Endothelial cell of umbilical vein (primary cell): ENCODE measurements at regions not wholly inside any gene's neighbourhood (a gene's known extent, or its start where the extent isn't known, plus 50 kb on each side); places are given as distances from the start of the nearest gene placed in this dataset.

Source experiments
- BruUV-seq: library from RNA; stranded (reverse); fragments of 400-500 nt; replicated peaks from 2 replicates; lab custom pipeline; 2021; lab: Mats Ljungman, UMichigan
- CTCF ChIA-PET: fragments of 300-600, 350-600 bp; sonication (Branson Sonifier 250); formaldehyde crosslinking; loops from one replicate; lab custom pipeline; 2021; ENCODE audit warnings: antibody characterized with exemption, inconsistent platforms; lab: Charles Lee
- POLR2A ChIA-PET: fragments of 300-600, 350-600 bp; sonication (Branson Sonifier 250); formaldehyde crosslinking; loops from one replicate; lab custom pipeline; 2021; ENCODE audit warnings: antibody characterized with exemption, inconsistent platforms; lab: Charles Lee
- DNase-seq: peaks from one replicate; pipeline ENCODE4 v3.0.0-alpha.2; 2011; ENCODE audit warnings: low read depth, low spot score
- FAIRE-seq: peaks from 2 replicates; lab custom pipeline; 2011; peaks lifted over from hg19 to GRCh38; lab: Jason Lieb, UNC
- H2AFZ ChIP-seq: 2 replicates; pipeline ENCODE4 v1.6.0; 2012; ENCODE audit warnings: low read depth, low read length, control low read depth, inconsistent platforms
- H3K27ac ChIP-seq: 2 replicates; pipeline ENCODE4 v1.5.1; 2011; ENCODE audit warnings: low read depth, mild to moderate bottlenecking, control low read depth, low read length, moderate library complexity; ENCODE audit not compliant: insufficient read depth
- H3K27me3 ChIP-seq, 2 experiments: 2 replicates each; pipeline versions ENCODE4 v1.6.0 to v1.6.1; 2011; ENCODE audit warnings: low read length in 2 of 2, mixed read lengths in 1 of 2; ENCODE audit not compliant: control insufficient read depth in 2 of 2, insufficient read depth in 2 of 2
- H3K36me3 ChIP-seq, 2 experiments: 2 replicates in 1 of 2; 3 replicates in 1 of 2; pipeline ENCODE4 v1.5.1; 2011; ENCODE audit warnings: low read length in 2 of 2, mild to moderate bottlenecking in 1 of 2, moderate library complexity in 1 of 2; ENCODE audit not compliant: control insufficient read depth in 2 of 2, insufficient read depth in 2 of 2; ENCODE audit errors: extremely low read depth in 1 of 2
- H3K4me1 ChIP-seq: 3 replicates; pipeline ENCODE4 v1.5.1; 2011; ENCODE audit warnings: mild to moderate bottlenecking, low read length; ENCODE audit not compliant: control insufficient read depth, insufficient read depth; ENCODE audit errors: extremely low read depth
- H3K4me2 ChIP-seq: 2 replicates; pipeline ENCODE4 v1.6.1; 2011; ENCODE audit warnings: low read length, control low read depth, mixed read lengths; ENCODE audit not compliant: insufficient read depth
- H3K4me3 ChIP-seq, 3 experiments: fragments of 200-600 bp in 1 of 3; sonication (generic), shearing (Covaris generic) in 1 of 3; replicated peaks in 1 of 3; 2 replicates each; pipeline ENCODE4 v1.5.1; 2011 to 2016; ENCODE audit warnings: control low read depth in 3 of 3, low read length in 3 of 3, mild to moderate bottlenecking in 2 of 3, inconsistent platforms in 1 of 3, low read depth in 1 of 3, moderate library complexity in 1 of 3; ENCODE audit not compliant: insufficient read depth in 1 of 3
- H3K79me2 ChIP-seq: 2 replicates; pipeline ENCODE4 v1.6.0; 2012; ENCODE audit warnings: low read length, inconsistent platforms; ENCODE audit not compliant: control insufficient read depth, insufficient read depth
- H3K9ac ChIP-seq: replicated peaks from 2 replicates; pipeline ENCODE3; 2011; ENCODE audit warnings: low read length, control low read depth; ENCODE audit not compliant: insufficient read depth; ENCODE audit errors: extremely low read depth
- H3K9me1 ChIP-seq: replicated peaks from 3 replicates; pipeline ENCODE4 v1.6.0; 2011; ENCODE audit warnings: mild to moderate bottlenecking, low read length; ENCODE audit not compliant: control insufficient read depth, insufficient read depth; ENCODE audit errors: extremely low read depth
- H3K9me3 ChIP-seq: replicated peaks from 2 replicates; pipeline ENCODE4 v1.5.1; 2012; ENCODE audit warnings: low read length, inconsistent platforms; ENCODE audit not compliant: control insufficient read depth, insufficient read depth
- H4K20me1 ChIP-seq: replicated peaks from 2 replicates; pipeline ENCODE3; 2011; ENCODE audit warnings: mild to moderate bottlenecking, low read length; ENCODE audit not compliant: control insufficient read depth, insufficient read depth; ENCODE audit errors: extremely low read depth
- EZH2 ChIP-seq: IDR thresholded peaks from 2 replicates; pipeline ENCODE4 v1.6.1; 2012; ENCODE audit warnings: borderline replicate concordance, low read depth, mild to moderate bottlenecking, moderate library complexity, low read length, inconsistent platforms; ENCODE audit not compliant: severe bottlenecking
- FOS ChIP-seq: IDR thresholded peaks from 2 replicates; pipeline ENCODE4 v1.6.1; 2011; ENCODE audit warnings: mild to moderate bottlenecking, low read length, moderate library complexity, borderline replicate concordance; ENCODE audit not compliant: insufficient read depth
- GATA2 ChIP-seq: IDR thresholded peaks from 2 replicates; pipeline ENCODE4 v1.7.0; 2011; ENCODE audit warnings: low read depth, mild to moderate bottlenecking, moderate library complexity, mixed read lengths, low read length; ENCODE audit not compliant: insufficient read length, insufficient read depth
- JUN ChIP-seq: IDR thresholded peaks from 2 replicates; pipeline ENCODE4 v1.6.1; 2011; ENCODE audit warnings: borderline replicate concordance, low read depth; ENCODE audit not compliant: insufficient read length, insufficient read depth
- MYC ChIP-seq: IDR thresholded peaks from one replicate; pipeline ENCODE4 v1.6.1; 2011; ENCODE audit warnings: mild to moderate bottlenecking, low read depth, low read length
- POLR2A ChIP-seq: IDR thresholded peaks from 2 replicates; pipeline ENCODE4 v1.6.1; 2012; ENCODE audit warnings: low read depth, mild to moderate bottlenecking, control low read depth, low read length
- POLR2AphosphoS5 ChIP-seq: IDR thresholded peaks from 2 replicates; pipeline ENCODE4 v1.6.1; 2012; ENCODE audit warnings: low read depth, mild to moderate bottlenecking, control low read depth, low read length, moderate library complexity; ENCODE audit not compliant: insufficient read depth
- dilution Hi-C: fragments of 300-500 bp; cut with MboI; formaldehyde crosslinking; loops from one replicate; pipeline ENCODE4 v1.15.0; 2019; ENCODE audit warnings: low sequenced_read_pairs; ENCODE audit not compliant: extremely low pct_ligation_motif_present
- intact Hi-C: fragments of 100-400 bp; cut with micrococcal nuclease; formaldehyde crosslinking; loops from one replicate; pipeline ENCODE4 v1.10.0; 2022
- TF ChIP-seq, protein P1 (sequence below): IDR thresholded peaks from 2 replicates; pipeline ENCODE4 v1.6.1; 2011; ENCODE audit not compliant: insufficient read depth, insufficient read length
- TF ChIP-seq, protein P2 (sequence below), 2 donors: IDR thresholded peaks; 1 replicate in 1 of 2; 2 replicates in 1 of 2; pipeline ENCODE4 v1.5.1; 2011; ENCODE audit warnings: low read length in 2 of 2, mild to moderate bottlenecking in 2 of 2, moderate library complexity in 2 of 2, control low read depth in 1 of 2, inconsistent platforms in 1 of 2, low read depth in 1 of 2; ENCODE audit not compliant: insufficient read depth in 1 of 2; ENCODE audit errors: extremely low read depth in 1 of 2

DNA sequence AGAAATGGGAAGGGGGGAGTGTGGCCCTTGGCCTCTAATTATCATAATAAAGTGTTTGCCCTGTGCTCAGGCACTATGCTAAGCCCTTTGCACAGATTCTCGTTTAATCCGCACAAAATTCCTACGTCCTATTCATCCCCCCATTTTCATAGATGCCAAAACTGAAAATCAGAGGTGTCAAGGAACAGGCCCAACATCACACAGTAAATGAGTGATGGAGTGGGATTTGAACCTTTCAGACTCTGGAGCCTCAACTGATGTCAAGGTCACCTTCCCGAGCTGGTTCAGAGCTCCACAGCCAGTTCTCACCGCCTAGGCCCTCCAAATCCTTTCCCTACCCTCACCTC lies 80.7 kb downstream of the IRF2BPL start:
- Histone ChIP-seq H2AFZ (no peak overlapping the region), H3K9me3 (no peaks in the 10 kb centered on the region), H3K4me1 (peaks cover 40% of the 10 kb centered on the region), H3K27ac (peak overlapping the region; percentile 72), H3K9ac (peak overlapping the region; percentile 8), H3K27me3 (no peaks in the 10 kb centered on the region), H4K20me1 (no peaks in the 10 kb centered on the region), H3K9me1 (no peaks in the 10 kb centered on the region), H3K79me2 (no peaks in the 10 kb centered on the region), H3K4me2 (peak overlapping the region; percentile 37), H3K4me3 (no peak overlapping the region), H3K36me3 (no peaks in the 10 kb centered on the region)
- dilution Hi-C loops (no loop called here), intact Hi-C loops (loop anchor here (1.0 kb wide), 4 partner anchors 8 to 105 kb away; partner anchors contain the start of gene IRF2BPL)
- BruUV-seq: no TSS peak
- FAIRE-seq (no peak), DNase-seq (no peak)
- ChIA-PET CTCF (interaction anchor here (0.6 to 2.1 kb wide), 28 partner anchors 8 to 147 kb away, joined by 3 to 22 read pairs (median 5); no protein-coding TSS in a partner anchor), POLR2A (interaction anchor here (0.6 kb wide), 1 partner anchor 18 kb away, joined by 11 read pairs; no protein-coding TSS in a partner anchor)
- no peak for TF ChIP-seq JUN
- TF ChIP-seq EZH2: no peak
- no peak for TF ChIP-seq FOS
- TF ChIP-seq MYC: no peak
- TF ChIP-seq POLR2A: no peak
- no peak for TF ChIP-seq POLR2AphosphoS5
- TF ChIP-seq GATA2: no peak
- TF ChIP-seq, protein P1, sequence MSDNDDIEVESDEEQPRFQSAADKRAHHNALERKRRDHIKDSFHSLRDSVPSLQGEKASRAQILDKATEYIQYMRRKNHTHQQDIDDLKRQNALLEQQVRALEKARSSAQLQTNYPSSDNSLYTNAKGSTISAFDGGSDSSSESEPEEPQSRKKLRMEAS: no peak
- TF ChIP-seq, protein P2, sequence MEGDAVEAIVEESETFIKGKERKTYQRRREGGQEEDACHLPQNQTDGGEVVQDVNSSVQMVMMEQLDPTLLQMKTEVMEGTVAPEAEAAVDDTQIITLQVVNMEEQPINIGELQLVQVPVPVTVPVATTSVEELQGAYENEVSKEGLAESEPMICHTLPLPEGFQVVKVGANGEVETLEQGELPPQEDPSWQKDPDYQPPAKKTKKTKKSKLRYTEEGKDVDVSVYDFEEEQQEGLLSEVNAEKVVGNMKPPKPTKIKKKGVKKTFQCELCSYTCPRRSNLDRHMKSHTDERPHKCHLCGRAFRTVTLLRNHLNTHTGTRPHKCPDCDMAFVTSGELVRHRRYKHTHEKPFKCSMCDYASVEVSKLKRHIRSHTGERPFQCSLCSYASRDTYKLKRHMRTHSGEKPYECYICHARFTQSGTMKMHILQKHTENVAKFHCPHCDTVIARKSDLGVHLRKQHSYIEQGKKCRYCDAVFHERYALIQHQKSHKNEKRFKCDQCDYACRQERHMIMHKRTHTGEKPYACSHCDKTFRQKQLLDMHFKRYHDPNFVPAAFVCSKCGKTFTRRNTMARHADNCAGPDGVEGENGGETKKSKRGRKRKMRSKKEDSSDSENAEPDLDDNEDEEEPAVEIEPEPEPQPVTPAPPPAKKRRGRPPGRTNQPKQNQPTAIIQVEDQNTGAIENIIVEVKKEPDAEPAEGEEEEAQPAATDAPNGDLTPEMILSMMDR (IDR thresholded peaks at IDR 0.05; ENCODE audit: extremely low read depth in 1 of 2, insufficient read depth in 1 of 2, low read depth in 1 of 2, low read length in 2 of 2): no peak
